H9 (cell line): ENCODE measurements at regions not wholly inside any gene's neighbourhood (a gene's known extent, or its start where the extent isn't known, plus 50 kb on each side); places are given as distances from the start of the nearest gene placed in this dataset.

Source experiments
- DNase-seq: peaks from one replicate; pipeline ENCODE4 v3.0.0-alpha.2; 2017
- H2AFZ ChIP-seq: one replicate; pipeline ENCODE4 v1.6.1; 2013; ENCODE audit warnings: mild to moderate bottlenecking, low read length, control low read depth, moderate library complexity
- H2AK5ac ChIP-seq: 2 replicates; pipeline ENCODE4 v1.6.1; 2013; ENCODE audit warnings: low read length, control low read depth, mixed read lengths; ENCODE audit not compliant: insufficient read length
- H2BK120ac ChIP-seq: one replicate; pipeline ENCODE4 v1.6.1; 2013; ENCODE audit warnings: low read depth, mild to moderate bottlenecking, low read length, control low read depth, inconsistent platforms; ENCODE audit not compliant: poor library complexity, severe bottlenecking
- H2BK12ac ChIP-seq: 2 replicates; pipeline ENCODE4 v1.6.1; 2013; ENCODE audit warnings: low read length, control low read depth, mixed read lengths, low read depth; ENCODE audit not compliant: insufficient read length
- H2BK15ac ChIP-seq: 2 replicates; pipeline ENCODE4 v1.6.1; 2013; ENCODE audit warnings: low read depth, low read length, control low read depth
- H2BK20ac ChIP-seq: one replicate; pipeline ENCODE4 v1.6.1; 2013; ENCODE audit warnings: low read depth, mild to moderate bottlenecking, low read length, control low read depth, inconsistent platforms; ENCODE audit not compliant: poor library complexity, severe bottlenecking
- H2BK5ac ChIP-seq: 2 replicates; pipeline ENCODE4 v1.6.1; 2013; ENCODE audit warnings: low read length, control low read depth, mixed read lengths; ENCODE audit not compliant: insufficient read length
- H3K14ac ChIP-seq: 2 replicates; pipeline ENCODE4 v1.6.1; 2013; ENCODE audit warnings: low read length, control low read depth; ENCODE audit not compliant: insufficient read depth
- H3K18ac ChIP-seq: 2 replicates; pipeline ENCODE4 v1.6.1; 2013; ENCODE audit warnings: low read depth, mild to moderate bottlenecking, mixed read lengths, low read length, control low read depth; ENCODE audit not compliant: insufficient read length
- H3K23ac ChIP-seq: 2 replicates; pipeline ENCODE4 v1.6.1; 2013; ENCODE audit warnings: low read length, control low read depth, mixed read lengths, low read depth; ENCODE audit not compliant: insufficient read length
- H3K23me2 ChIP-seq: 2 replicates; pipeline ENCODE4 v1.6.1; 2013; ENCODE audit warnings: low read depth, mild to moderate bottlenecking, mixed read lengths, low read length, control low read depth; ENCODE audit not compliant: insufficient read length, poor library complexity, severe bottlenecking
- H3K27ac ChIP-seq: 2 replicates; pipeline ENCODE4 v1.5.1; 2013; ENCODE audit warnings: low read length, control low read depth, mixed read lengths, low read depth; ENCODE audit not compliant: insufficient read length
- H3K27me3 ChIP-seq: 2 replicates; pipeline ENCODE4 v1.6.1; 2013; ENCODE audit warnings: low read length, control low read depth, inconsistent platforms; ENCODE audit not compliant: insufficient read depth
- H3K4ac ChIP-seq: 2 replicates; pipeline ENCODE4 v1.6.1; 2013; ENCODE audit warnings: low read depth, mild to moderate bottlenecking, control low read depth, inconsistent platforms, low read length, moderate library complexity
- H3K4me1 ChIP-seq: 2 replicates; pipeline ENCODE4 v1.6.1; 2013; ENCODE audit warnings: low read length, control low read depth, inconsistent platforms; ENCODE audit not compliant: insufficient read depth
- H3K4me2 ChIP-seq: 2 replicates; pipeline ENCODE4 v1.6.1; 2013; ENCODE audit warnings: low read length, control low read depth, mixed read lengths; ENCODE audit not compliant: insufficient read length, insufficient read depth
- H3K56ac ChIP-seq: 2 replicates; pipeline ENCODE4 v1.6.1; 2013; ENCODE audit warnings: low read depth, mild to moderate bottlenecking, mixed read lengths, low read length, control low read depth; ENCODE audit not compliant: insufficient read length
- H3K79me1 ChIP-seq: 2 replicates; pipeline ENCODE4 v1.6.1; 2013; ENCODE audit warnings: low read depth, mild to moderate bottlenecking, moderate library complexity, low read length, control low read depth, inconsistent platforms; ENCODE audit not compliant: insufficient read depth, poor library complexity, severe bottlenecking
- H3K79me2 ChIP-seq: 2 replicates; pipeline ENCODE4 v1.6.1; 2013; ENCODE audit warnings: low read length, control low read depth, inconsistent platforms; ENCODE audit not compliant: insufficient read depth
- H3K9ac ChIP-seq: 2 replicates; pipeline ENCODE4 v1.6.1; 2013; ENCODE audit warnings: low read length, control low read depth, mixed read lengths; ENCODE audit not compliant: insufficient read length; ENCODE audit errors: extremely low read depth
- H3K9me3 ChIP-seq: one replicate; pipeline ENCODE4 v1.6.1; 2013; ENCODE audit warnings: low read depth, low read length, inconsistent platforms; ENCODE audit not compliant: control insufficient read depth
- H3T11ph ChIP-seq: one replicate; pipeline ENCODE4 v1.6.1; 2013; ENCODE audit warnings: mild to moderate bottlenecking, low read length, control low read depth, inconsistent platforms
- H4K20me1 ChIP-seq: one replicate; pipeline ENCODE4 v1.6.1; 2013; ENCODE audit not compliant: control insufficient read depth, insufficient read length, insufficient read depth
- H4K5ac ChIP-seq: 2 replicates; pipeline ENCODE4 v1.6.1; 2013; ENCODE audit warnings: low read depth, mild to moderate bottlenecking, mixed read lengths, low read length, control low read depth; ENCODE audit not compliant: insufficient read length
- H4K8ac ChIP-seq: replicated peaks from 2 replicates; pipeline ENCODE4 v1.6.1; 2013; ENCODE audit warnings: low read length, control low read depth, mixed read lengths, low read depth; ENCODE audit not compliant: insufficient read length
- H4K91ac ChIP-seq: 2 replicates; pipeline ENCODE4 v1.6.1; 2013; ENCODE audit warnings: low read depth, mild to moderate bottlenecking, moderate library complexity, mixed read lengths, low read length, control low read depth; ENCODE audit not compliant: insufficient read length
- H3K27ac Mint-ChIP-seq, 3 experiments: 2 replicates in 2 of 3; 3 replicates in 1 of 3; pipeline ENCODE4 v1.8.0; 2020 to 2021; ENCODE audit warnings: mixed read lengths in 3 of 3, mild to moderate bottlenecking in 1 of 3, moderate library complexity in 1 of 3
- H3K27me3 Mint-ChIP-seq: 2 replicates; pipeline ENCODE4 v1.8.0; 2021; ENCODE audit warnings: low read depth, mild to moderate bottlenecking, moderate library complexity, mixed read lengths
- H3K36me3 Mint-ChIP-seq, 3 experiments: 2 replicates in 2 of 3; 3 replicates in 1 of 3; pipeline ENCODE4 v1.8.0; 2020 to 2021; ENCODE audit warnings: low read depth in 3 of 3, mixed read lengths in 3 of 3; ENCODE audit not compliant: insufficient read depth in 1 of 3
- H3K4me1 Mint-ChIP-seq, 2 experiments: 2 replicates each; pipeline ENCODE4 v1.8.0; 2020; ENCODE audit warnings: mixed read lengths in 2 of 2
- H3K4me3 Mint-ChIP-seq, 2 experiments: 2 replicates in 1 of 2; 3 replicates in 1 of 2; pipeline ENCODE4 v1.8.0; 2020 to 2021; ENCODE audit warnings: mild to moderate bottlenecking in 2 of 2, mixed read lengths in 2 of 2, moderate library complexity in 1 of 2
- H3K9me3 Mint-ChIP-seq, 2 experiments: 2 replicates in 1 of 2; 3 replicates in 1 of 2; pipeline ENCODE4 v1.8.0; 2020; ENCODE audit warnings: mild to moderate bottlenecking in 2 of 2, mixed read lengths in 2 of 2, moderate library complexity in 1 of 2
- CTCF ChIP-seq: fragments of 200-600 bp; sonication (generic); conservative IDR thresholded peaks from 3 replicates; pipeline ENCODE4 v1.8.0; 2021; ENCODE audit warnings: antibody characterized with exemption, mild to moderate bottlenecking
- WGBS: extraction: QIAGEN DNeasy Blood & Tissue Kit; methylation state at CpG from one replicate; pipeline ENCODE4 v1.1.7; 2013; ENCODE audit warnings: missing lambda C conversion rate, low lambda C conversion rate, mixed read lengths; ENCODE audit not compliant: insufficient read length; ENCODE audit errors: extremely low coverage; 5-methylcytosine and 5-hydroxymethylcytosine counted together

GRCh38 chr1:88351960-88352359 lies 332.1 kb upstream of the PKN2 start:
- Histone ChIP-seq H3K27ac (no peak overlapping the region), H3K23me2 (no peaks in the 10 kb centered on the region), H3K4me2 (no peak overlapping the region), H3K23ac (no peak overlapping the region), H3K79me2 (no peaks in the 10 kb centered on the region), H3K4ac (no peak overlapping the region), H3K4me1 (no peaks in the 10 kb centered on the region), H2BK5ac (no peak overlapping the region), H3K14ac (no peak overlapping the region), H2BK20ac (no peak overlapping the region), H3K56ac (no peak overlapping the region), H4K20me1 (no peaks in the 10 kb centered on the region), H3T11ph (no peak overlapping the region), H2AFZ (no peak overlapping the region), H4K5ac (no peak overlapping the region), H3K27me3 (no peaks in the 10 kb centered on the region), H2AK5ac (no peak overlapping the region), H2BK12ac (no peak overlapping the region), H3K18ac (no peak overlapping the region), H2BK120ac (no peak overlapping the region), H3K9me3 (no peaks in the 10 kb centered on the region), H4K8ac (no peak overlapping the region), H3K79me1 (no peaks in the 10 kb centered on the region), H2BK15ac (no peak overlapping the region), H4K91ac (no peak overlapping the region), H3K9ac (no peak overlapping the region)
- WGBS, result no CpG with 5 or more reads among the region's 3 CpGs
- Mint-ChIP-seq H3K9me3 (no peaks in the 10 kb centered on the region), H3K27ac (no peak overlapping the region), H3K4me3 (no peak overlapping the region), H3K36me3 (no peaks in the 10 kb centered on the region), H3K4me1 (no peaks in the 10 kb centered on the region), H3K27me3 (no peaks in the 10 kb centered on the region)
- no peak for TF ChIP-seq CTCF
- DNase-seq, result no peak
